CD4-positive, alpha-beta T cell treated with Interleukin-1 beta for 1 hour (primary cell): ENCODE measurements at regions not wholly inside any gene's neighbourhood (a gene's known extent, or its start where the extent isn't known, plus 50 kb on each side); places are given as distances from the start of the nearest gene placed in this dataset.

Source experiments
- DNase-seq, 2 donors: peaks; one replicate each; pipeline ENCODE4 v3.0.0-alpha.2; 2020 to 2022

GRCh38 chr15:88378188-88378637, 89.0 kb downstream of the MRPL46 start:
- no peak for DNase-seq

DNA sequence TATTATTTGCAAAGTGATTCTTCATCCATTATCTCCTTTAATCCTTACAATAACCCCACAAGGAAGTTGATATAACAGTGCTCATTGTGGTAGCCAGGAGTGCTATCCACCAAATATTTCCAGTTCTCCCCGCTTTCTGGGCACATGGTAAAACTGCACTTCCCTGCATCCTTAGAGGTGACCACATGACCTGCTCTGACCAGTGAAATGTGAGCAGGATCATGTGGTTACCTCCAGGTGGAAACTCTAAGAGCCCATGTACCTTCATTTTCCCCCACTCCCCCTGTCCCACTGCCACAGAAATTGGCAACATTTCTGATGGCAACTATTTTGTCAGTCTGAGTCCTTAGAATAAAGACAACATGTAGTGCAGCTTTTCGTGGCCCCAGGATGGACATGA, 89.7 kb downstream of the MRPL46 start:
- DNase-seq, result no peak

- no peak for DNase-seq
These were observed 90.5 kb downstream of the MRPL46 start for GRCh38 chr15:88376574-88377174.

GRCh38 chr15:88375234-88375927, 91.8 kb downstream of the MRPL46 start:
- DNase-seq, result no peak

DNA sequence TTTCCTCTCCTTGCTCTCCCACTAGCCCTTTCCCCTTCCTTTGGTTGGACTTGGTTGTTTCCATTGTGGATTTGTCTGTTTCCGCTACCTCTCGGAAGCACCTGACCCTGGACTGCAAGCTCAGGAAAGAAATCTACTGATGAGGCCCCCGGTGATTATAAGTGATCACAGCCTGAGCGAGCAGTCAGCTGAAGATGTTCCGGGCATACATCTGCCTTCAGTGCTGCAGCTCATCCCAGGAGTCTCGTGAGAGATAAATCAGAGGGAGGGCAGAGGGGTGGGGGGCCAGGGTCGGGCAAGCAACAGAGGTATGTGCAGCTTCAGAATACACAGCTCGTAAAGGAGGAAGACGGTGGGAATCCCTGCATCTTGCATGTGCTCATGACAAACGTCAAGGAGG, 102.1 kb downstream of the MRPL46 start:
- DNase-seq, result no peak

GRCh38 chr15:88348579-88349230, 92.2 kb upstream of the NTRK3 start:
- no peak for DNase-seq

DNA sequence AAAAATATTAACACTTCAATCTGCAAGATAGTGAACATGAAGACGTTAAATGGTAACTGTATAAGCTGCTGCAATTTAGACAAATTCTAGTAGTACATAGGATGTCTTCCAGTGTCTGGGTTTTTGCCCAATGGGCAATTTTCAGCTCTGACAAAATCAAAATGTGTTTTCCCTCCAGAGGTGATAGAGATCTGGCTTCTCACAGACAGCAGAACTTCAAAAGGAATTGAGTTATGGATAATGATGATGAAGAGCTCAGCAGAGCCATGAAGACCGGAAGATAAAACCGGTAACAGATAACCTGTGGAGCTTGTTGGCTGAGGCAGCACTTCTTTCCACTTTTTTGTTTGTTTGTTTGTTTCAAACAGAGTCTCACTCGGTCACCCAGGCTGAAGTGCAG, 89.4 kb upstream of the NTRK3 start:
- no peak for DNase-seq

DNA sequence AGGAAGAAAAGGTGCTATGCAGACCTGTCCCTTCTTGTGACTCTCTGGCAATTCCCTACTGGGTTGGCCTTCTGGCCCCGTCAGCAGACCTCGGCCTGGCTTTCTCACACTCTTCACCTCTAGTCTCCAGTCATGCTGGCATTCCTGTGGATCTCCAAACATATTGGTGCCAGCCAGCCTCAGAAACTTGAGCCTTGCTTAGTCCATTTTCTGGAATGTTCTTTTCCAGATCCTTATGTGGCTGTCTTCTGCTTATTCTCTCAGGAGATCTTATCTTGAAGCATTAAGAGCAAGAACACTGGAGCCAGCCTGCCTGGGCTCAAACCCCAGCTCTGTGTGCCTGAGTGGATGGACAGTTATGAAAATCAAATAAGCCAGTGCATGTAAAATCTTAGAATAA, 88.2 kb upstream of the NTRK3 start:
- no peak for DNase-seq

GRCh38 chr15:88342666-88343065, 86.1 kb upstream of the NTRK3 start:
- DNase-seq, result no peak

DNA sequence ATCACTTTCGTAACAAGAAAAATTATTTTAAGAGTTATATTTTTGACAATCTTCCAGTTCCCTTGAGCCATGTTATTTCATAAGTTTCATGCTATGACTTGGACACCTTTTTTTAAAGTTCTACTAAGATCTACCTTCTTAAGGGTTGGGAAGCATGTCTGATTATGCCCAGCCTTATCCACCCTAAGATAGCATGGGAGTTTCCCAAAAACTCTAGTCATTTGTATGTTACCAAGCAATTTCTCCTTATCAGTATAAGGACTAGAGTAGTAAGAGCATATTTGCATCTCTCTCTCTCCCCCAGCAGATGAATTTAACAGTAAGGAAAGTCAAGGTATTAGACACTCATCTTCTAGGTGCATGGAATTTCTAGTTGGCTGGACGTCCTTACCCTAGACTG, 85.1 kb upstream of the NTRK3 start:
- DNase-seq, result no peak

DNA sequence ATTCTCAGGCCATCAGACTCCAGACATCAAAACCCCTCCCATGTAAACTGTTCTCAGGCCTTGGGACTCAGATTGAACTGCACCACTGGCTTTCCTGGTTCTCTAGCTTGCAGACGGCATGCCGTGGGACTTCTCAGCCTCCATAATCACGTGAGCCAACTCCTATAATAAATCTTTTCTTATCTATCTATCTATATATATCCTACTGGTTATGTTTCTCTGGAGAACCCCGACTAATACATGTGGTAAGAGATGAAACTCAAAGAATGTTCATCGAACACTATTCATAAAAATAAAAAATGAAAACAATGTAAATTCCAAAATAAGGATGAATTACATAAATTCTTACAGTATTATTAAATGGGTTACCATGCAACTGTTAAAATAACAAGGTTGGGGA, 84.5 kb upstream of the NTRK3 start:
- DNase-seq, result no peak

GRCh38 chr15:88337993-88338392, 81.5 kb upstream of the NTRK3 start:
- no peak for DNase-seq

DNA sequence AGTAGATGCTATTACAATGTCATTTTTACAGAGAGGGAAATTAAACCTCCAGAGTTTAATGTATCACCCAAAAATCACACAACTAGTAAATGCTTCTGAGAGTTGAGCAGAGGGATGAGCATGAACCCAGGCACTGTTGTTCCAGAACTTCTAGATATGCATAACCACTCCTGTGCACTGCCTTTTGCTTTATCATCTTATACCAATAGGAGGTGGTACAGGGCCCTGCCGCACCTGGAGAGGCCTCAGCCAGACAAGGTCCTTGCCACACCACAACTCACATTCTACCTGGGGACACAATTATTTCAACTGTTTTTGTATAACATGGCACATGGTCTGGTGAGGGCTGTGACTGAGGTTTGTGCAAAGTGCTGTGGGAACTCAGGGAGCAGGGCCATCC, 78.5 kb upstream of the NTRK3 start:
- no peak for DNase-seq

DNA sequence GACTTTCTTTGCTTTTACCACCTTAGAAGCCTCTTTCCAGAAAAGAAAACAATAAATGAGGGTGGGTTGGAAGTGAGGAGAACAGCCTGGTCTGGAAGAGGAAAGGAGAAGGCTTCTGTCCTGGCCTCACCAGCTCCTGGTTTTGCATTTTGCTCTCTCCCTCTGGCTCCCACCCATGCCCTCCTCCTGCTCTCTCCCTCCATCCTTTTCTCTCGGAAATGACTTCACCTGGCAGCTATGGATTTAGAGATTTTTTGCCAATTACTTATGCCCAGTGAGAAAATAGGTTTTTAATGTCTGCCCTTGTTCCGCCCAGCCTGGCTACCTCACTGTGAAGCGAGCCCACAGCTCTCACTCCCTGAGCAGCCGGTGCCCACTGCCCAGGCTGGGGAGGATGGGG, 77.9 kb upstream of the NTRK3 start:
- DNase-seq, result no peak

DNA sequence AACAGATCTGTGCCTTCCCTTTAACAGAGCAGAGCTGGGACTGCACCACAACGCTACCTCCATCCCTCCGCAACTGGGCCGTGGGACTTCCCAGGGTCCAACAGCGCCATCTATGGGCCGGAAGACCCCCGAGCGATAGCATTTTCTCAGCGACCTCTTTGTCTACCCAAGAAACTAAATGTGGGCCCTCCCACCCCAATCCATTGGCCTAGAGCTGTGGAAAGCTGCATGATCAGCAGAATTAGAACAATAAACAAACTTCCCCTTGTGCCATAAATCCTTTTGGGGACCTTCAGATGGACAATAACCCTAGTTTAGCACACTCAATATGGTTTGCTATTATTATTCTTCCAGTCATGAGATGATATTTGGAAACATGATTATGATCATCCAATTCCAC, 74.8 kb upstream of the NTRK3 start:
- DNase-seq, result no peak

GRCh38 chr15:88326924-88327323, 70.4 kb upstream of the NTRK3 start:
- no peak for DNase-seq

DNA sequence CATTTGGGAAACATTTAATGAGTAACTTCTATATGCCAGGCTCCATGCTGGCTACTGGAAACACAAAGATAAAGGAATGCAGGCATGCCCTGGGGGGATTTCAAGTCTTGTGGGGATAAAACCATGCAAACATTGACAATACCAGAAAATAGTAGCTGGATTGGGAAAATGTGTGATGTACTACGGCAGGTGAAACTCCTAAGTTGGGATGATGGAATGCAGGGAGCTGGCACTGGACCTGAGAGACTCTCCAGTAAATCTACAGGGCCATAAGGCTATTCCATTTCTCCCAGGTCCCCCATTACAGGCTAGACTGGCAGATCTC, 68.2 kb upstream of the NTRK3 start:
- DNase-seq, result no peak

GRCh38 chr15:88323976-88324740, 67.6 kb upstream of the NTRK3 start:
- DNase-seq, result no peak

- no peak for DNase-seq
These were observed 66.9 kb upstream of the NTRK3 start for GRCh38 chr15:88323468-88323867.

- no peak for DNase-seq
These were observed 65.9 kb upstream of the NTRK3 start for GRCh38 chr15:88322461-88322860.

DNA sequence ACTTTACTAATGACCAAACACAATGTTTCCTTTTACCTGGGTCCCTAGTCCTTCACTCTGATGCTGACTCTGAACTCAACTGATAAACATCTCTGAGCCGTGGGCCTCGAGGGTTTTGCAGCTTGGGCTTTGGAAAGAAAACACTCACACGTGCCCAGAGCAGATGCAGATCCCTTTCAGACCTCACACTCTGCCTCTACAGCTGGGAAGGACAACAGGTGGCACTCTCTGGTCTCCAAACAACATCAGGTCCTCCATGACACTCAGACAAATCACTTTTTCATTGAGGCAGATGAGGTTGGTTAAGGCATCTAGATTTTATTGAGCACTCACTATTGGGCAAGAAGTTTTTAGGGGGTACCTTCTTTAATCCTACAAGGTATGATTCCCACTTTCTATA, 64.7 kb upstream of the NTRK3 start:
- no peak for DNase-seq

- DNase-seq, result no peak
These were observed 60.0 kb upstream of the NTRK3 start for GRCh38 chr15:88316586-88316985.

DNA sequence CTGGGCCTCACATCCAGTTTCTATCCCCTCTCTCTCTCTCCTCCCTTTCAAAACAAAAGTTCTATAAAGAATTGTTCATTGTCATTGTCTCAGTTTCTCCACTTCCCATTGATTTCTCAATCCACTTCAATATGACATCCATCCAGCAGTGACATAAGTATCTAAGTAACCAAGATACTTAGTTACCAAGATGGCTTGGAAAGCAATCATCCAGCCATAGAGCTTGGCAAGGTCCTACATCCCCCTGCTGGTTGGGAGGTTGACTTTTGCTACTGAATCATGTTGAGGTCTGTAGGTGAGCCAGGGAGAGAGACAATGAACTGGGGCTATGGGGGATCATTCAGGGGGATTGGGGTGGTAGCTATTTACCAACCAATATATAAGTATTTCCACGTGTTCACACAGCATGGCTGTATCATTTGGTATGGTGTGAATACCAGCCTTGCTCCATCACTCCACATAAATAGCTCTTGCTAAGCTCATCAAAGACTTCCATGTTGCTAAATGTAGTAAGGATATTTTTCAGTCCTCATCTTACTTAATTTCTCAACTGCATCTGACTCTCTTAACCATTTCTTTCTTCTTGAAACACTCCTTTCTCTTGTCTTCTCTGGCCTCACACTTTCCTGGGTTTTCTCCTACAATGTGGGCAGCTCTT, 58.8 kb upstream of the NTRK3 start:
- no peak for DNase-seq
